ENCODE measurements at regions not wholly inside any gene's neighbourhood (a gene's known extent, or its start where the extent isn't known, plus 50 kb on each side); places are given as distances from the start of the nearest gene placed in this dataset.

- H3K4me3 ChIP-seq (ENCODE audit: low read length) = no peak overlapping the region
- TF ChIP-seq, protein P1, sequence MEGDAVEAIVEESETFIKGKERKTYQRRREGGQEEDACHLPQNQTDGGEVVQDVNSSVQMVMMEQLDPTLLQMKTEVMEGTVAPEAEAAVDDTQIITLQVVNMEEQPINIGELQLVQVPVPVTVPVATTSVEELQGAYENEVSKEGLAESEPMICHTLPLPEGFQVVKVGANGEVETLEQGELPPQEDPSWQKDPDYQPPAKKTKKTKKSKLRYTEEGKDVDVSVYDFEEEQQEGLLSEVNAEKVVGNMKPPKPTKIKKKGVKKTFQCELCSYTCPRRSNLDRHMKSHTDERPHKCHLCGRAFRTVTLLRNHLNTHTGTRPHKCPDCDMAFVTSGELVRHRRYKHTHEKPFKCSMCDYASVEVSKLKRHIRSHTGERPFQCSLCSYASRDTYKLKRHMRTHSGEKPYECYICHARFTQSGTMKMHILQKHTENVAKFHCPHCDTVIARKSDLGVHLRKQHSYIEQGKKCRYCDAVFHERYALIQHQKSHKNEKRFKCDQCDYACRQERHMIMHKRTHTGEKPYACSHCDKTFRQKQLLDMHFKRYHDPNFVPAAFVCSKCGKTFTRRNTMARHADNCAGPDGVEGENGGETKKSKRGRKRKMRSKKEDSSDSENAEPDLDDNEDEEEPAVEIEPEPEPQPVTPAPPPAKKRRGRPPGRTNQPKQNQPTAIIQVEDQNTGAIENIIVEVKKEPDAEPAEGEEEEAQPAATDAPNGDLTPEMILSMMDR (conservative IDR thresholded peaks at IDR 0.05; ENCODE audit: low read depth, low read length) = no peak
- no peak for DNase-seq (ENCODE audit: low read depth)
Observed at GRCh38 chr4:180967936-180968335, 1275.3 kb upstream of the TENM3 start.

DNA sequence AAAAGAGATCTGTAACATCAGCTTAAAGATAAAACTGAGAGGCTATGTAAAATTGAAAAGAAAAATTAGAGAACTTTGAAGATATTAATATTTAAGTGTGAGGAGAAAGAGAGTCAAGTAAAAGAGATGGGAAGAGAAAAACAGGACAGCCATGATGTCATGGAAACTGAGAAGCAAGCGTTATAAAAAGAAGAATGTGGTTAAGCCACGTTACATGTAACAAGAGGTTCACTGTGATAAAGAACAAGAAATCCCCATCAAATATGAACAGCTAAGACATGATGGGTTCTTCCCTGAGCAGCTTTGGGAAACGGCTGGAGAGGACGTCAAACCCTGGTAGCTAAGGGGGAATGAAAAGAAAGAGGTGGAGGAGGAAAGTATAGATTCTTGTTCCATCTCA, 1269.3 kb upstream of the TENM3 start:
- TF ChIP-seq, protein P1 (conservative IDR thresholded peaks at IDR 0.05; ENCODE audit: low read depth, low read length) = no peak
- DNase-seq (ENCODE audit: low read depth) = no peak
- H3K4me3 ChIP-seq (ENCODE audit: low read length) = no peak overlapping the region

GRCh38 chr4:180990931-180991330, 1252.3 kb upstream of the TENM3 start:
- TF ChIP-seq, protein P1 (conservative IDR thresholded peaks at IDR 0.05; ENCODE audit: low read depth, low read length) = no peak
- DNase-seq (ENCODE audit: low read depth) = no peak
- H3K4me3 ChIP-seq (ENCODE audit: low read length) = no peak overlapping the region

- TF ChIP-seq, protein P1 (conservative IDR thresholded peaks at IDR 0.05; ENCODE audit: low read depth, low read length) = no peak
- H3K4me3 ChIP-seq (ENCODE audit: low read length) = no peak overlapping the region
- DNase-seq (ENCODE audit: low read depth) = no peak
Observed at GRCh38 chr4:180993244-180993836, 1249.9 kb upstream of the TENM3 start.

GRCh38 chr4:180994722-180995121, 1248.5 kb upstream of the TENM3 start:
- no peak for DNase-seq (ENCODE audit: low read depth)
- TF ChIP-seq, protein P1 (conservative IDR thresholded peaks at IDR 0.05; ENCODE audit: low read depth, low read length) = no peak
- no peak overlapping the region for H3K4me3 ChIP-seq (ENCODE audit: low read length)

GRCh38 chr4:180999217-180999616, 1244.0 kb upstream of the TENM3 start:
- no peak overlapping the region for H3K4me3 ChIP-seq (ENCODE audit: low read length)
- DNase-seq (ENCODE audit: low read depth) = no peak
- TF ChIP-seq, protein P1 (conservative IDR thresholded peaks at IDR 0.05; ENCODE audit: low read depth, low read length) = no peak

GRCh38 chr4:181004056-181004455, 1239.1 kb upstream of the TENM3 start:
- TF ChIP-seq, protein P1 (conservative IDR thresholded peaks at IDR 0.05; ENCODE audit: low read depth, low read length) = no peak

More at GRCh38 chr4:181004056-181004455, 1239.1 kb upstream of the TENM3 start:
- no peak for DNase-seq (ENCODE audit: low read depth)
- no peak overlapping the region for H3K4me3 ChIP-seq (ENCODE audit: low read length)

Measured in retinal pigment epithelial cell (primary cell).